ENCODE measurements at regions not wholly inside any gene's neighbourhood (a gene's known extent, or its start where the extent isn't known, plus 50 kb on each side); places are given as distances from the start of the nearest gene placed in this dataset.
A peak's percentile ranks its signal among the peaks of the same experiment; 100 is the strongest.
"Not testable (repeated sequence)": the region's sequence is repeated elsewhere in the genome, so short reads cannot be mapped to it uniquely, and the experiment has no call there.

DNA sequence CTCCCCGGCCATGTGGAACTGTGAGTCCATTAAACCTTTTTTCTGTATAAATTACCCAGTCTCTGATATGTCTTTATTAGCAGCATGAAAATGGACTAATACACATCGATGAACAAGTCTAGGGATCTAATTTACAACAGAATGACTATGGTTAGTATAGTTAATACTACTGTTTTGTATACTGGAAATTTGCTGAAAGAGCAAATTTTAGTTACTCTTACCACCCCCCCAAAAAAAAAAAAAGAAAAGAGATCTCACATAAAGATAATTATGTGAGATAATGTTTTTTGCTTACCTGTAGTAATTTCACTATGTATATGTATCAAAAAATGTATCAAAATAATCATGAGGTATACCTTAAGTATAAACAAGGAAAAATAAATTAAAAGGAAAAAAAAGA lies 199.5 kb upstream of the GRM3 start:
- Histone ChIP-seq H3K27me3 (ENCODE audit: insufficient read depth, low read depth, low read length) (no peaks in the 10 kb centered on the region), H3K4me2 (ENCODE audit: low read length) (no peak overlapping the region), H4K20me1 (ENCODE audit: insufficient read depth) (no peaks in the 10 kb centered on the region), H3K9me2 (ENCODE audit: insufficient read depth, low read length) (no peaks in the 10 kb centered on the region), H3K27ac (ENCODE audit: low read length) (no peak overlapping the region), H3K79me2 (replicated peaks; ENCODE audit: insufficient read depth, low read length) (no peaks in the 10 kb centered on the region), H3K9ac (ENCODE audit: low read length) (no peak overlapping the region), H3K36me3 (ENCODE audit: insufficient read depth, low read length) (no peaks in the 10 kb centered on the region), H3K4me3 (ENCODE audit: low read length) (no peak overlapping the region), H3F3A (ENCODE audit: insufficient read depth, low read length, poor library complexity, severe bottlenecking) (no peaks in the 10 kb centered on the region), H2AFZ (ENCODE audit: low read depth, low read length) (no peak overlapping the region), H3K9me3 (ENCODE audit: low read length) (no peaks in the 10 kb centered on the region)
- no peak for TF ChIP-seq SMC3 (conservative IDR thresholded peaks at IDR 0.05; ENCODE audit: poor library complexity)
- no peak for TF ChIP-seq POLR2AphosphoS5 (IDR thresholded peaks at IDR 0.05)
- no peak for TF ChIP-seq EP300 (conservative IDR thresholded peaks at IDR 0.05; ENCODE audit: poor library complexity, severe bottlenecking)
- TF ChIP-seq, protein P1, sequence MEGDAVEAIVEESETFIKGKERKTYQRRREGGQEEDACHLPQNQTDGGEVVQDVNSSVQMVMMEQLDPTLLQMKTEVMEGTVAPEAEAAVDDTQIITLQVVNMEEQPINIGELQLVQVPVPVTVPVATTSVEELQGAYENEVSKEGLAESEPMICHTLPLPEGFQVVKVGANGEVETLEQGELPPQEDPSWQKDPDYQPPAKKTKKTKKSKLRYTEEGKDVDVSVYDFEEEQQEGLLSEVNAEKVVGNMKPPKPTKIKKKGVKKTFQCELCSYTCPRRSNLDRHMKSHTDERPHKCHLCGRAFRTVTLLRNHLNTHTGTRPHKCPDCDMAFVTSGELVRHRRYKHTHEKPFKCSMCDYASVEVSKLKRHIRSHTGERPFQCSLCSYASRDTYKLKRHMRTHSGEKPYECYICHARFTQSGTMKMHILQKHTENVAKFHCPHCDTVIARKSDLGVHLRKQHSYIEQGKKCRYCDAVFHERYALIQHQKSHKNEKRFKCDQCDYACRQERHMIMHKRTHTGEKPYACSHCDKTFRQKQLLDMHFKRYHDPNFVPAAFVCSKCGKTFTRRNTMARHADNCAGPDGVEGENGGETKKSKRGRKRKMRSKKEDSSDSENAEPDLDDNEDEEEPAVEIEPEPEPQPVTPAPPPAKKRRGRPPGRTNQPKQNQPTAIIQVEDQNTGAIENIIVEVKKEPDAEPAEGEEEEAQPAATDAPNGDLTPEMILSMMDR (IDR thresholded peaks at IDR 0.05; ENCODE audit: poor library complexity, severe bottlenecking) = no peak
- no peak for TF ChIP-seq RAD21 (conservative IDR thresholded peaks at IDR 0.05)
- TF ChIP-seq, protein P2, sequence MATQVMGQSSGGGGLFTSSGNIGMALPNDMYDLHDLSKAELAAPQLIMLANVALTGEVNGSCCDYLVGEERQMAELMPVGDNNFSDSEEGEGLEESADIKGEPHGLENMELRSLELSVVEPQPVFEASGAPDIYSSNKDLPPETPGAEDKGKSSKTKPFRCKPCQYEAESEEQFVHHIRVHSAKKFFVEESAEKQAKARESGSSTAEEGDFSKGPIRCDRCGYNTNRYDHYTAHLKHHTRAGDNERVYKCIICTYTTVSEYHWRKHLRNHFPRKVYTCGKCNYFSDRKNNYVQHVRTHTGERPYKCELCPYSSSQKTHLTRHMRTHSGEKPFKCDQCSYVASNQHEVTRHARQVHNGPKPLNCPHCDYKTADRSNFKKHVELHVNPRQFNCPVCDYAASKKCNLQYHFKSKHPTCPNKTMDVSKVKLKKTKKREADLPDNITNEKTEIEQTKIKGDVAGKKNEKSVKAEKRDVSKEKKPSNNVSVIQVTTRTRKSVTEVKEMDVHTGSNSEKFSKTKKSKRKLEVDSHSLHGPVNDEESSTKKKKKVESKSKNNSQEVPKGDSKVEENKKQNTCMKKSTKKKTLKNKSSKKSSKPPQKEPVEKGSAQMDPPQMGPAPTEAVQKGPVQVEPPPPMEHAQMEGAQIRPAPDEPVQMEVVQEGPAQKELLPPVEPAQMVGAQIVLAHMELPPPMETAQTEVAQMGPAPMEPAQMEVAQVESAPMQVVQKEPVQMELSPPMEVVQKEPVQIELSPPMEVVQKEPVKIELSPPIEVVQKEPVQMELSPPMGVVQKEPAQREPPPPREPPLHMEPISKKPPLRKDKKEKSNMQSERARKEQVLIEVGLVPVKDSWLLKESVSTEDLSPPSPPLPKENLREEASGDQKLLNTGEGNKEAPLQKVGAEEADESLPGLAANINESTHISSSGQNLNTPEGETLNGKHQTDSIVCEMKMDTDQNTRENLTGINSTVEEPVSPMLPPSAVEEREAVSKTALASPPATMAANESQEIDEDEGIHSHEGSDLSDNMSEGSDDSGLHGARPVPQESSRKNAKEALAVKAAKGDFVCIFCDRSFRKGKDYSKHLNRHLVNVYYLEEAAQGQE (IDR thresholded peaks at IDR 0.05; ENCODE audit: borderline replicate concordance) = no peak
- TF ChIP-seq EZH2 (IDR thresholded peaks at IDR 0.05; ENCODE audit: borderline replicate concordance, insufficient read depth, low read length, poor library complexity, severe bottlenecking) = no peak
- TF ChIP-seq TAF1 (IDR thresholded peaks at IDR 0.05; ENCODE audit: low read depth) = no peak
- TF ChIP-seq MXI1 (conservative IDR thresholded peaks at IDR 0.05; ENCODE audit: poor library complexity, severe bottlenecking) = no peak

DNA sequence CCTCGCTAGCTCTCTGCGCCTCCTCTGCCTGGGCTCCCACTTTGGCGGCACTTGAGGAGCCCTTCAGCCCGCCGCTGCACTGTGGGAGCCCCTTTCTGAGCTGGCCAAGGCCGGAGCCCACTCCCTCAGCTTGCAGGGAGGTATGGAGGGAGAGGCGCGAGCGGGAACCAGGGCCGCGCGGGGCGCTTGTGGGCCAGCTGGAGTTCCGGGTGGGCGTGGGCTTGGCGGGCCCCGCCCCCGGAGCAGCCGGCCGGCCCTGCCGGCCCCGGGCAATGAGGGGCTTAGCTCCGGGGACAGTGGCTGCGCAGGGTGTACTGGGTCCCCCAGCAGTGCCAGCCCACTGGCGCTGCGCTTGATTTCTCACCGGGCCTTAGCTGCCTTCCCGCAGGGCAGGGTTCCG lies 203.3 kb upstream of the GRM3 start:
- not testable (repeated sequence) for H3K27me3 ChIP-seq (ENCODE audit: insufficient read depth, low read depth, low read length); H3K9me2 ChIP-seq (ENCODE audit: insufficient read depth, low read length); H3K36me3 ChIP-seq (ENCODE audit: insufficient read depth, low read length); H3F3A ChIP-seq (ENCODE audit: insufficient read depth, low read length, poor library complexity, severe bottlenecking); H3K4me2 ChIP-seq (ENCODE audit: low read length); H3K9ac ChIP-seq (ENCODE audit: low read length); H3K9me3 ChIP-seq (ENCODE audit: low read length); H3K4me3 ChIP-seq (ENCODE audit: low read length); H2AFZ ChIP-seq (ENCODE audit: low read depth, low read length); H4K20me1 ChIP-seq (ENCODE audit: insufficient read depth); H3K27ac ChIP-seq (ENCODE audit: low read length); H3K79me2 ChIP-seq (replicated peaks; ENCODE audit: insufficient read depth, low read length)

DNA sequence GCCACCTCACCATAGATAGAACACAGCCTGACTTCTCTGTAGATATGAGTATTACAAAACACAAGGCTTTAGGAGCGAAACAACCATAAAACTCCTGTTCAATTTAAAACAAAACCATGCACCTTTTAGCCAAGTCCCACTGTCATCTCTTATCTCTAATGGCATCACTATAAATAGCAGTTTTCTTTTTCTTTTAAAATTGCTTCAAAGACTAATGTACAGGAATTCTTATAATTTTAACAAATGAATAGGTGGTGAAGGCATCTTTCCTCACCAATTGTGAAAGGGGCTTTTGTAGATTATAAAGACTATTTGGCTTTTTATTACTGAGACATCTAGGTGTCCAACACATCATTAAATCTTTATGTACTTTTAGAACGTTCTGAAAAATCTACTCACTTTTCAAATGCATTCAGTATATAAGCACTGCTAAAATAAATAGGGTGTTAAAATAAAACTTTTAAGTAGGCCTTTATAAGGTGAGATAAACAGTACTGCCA lies 205.7 kb upstream of the GRM3 start:
- Histone ChIP-seq H3K27me3 (ENCODE audit: insufficient read depth, low read depth, low read length) (no peaks in the 10 kb centered on the region), H3K36me3 (ENCODE audit: insufficient read depth, low read length) (no peaks in the 10 kb centered on the region), H4K20me1 (ENCODE audit: insufficient read depth) (no peaks in the 10 kb centered on the region), H3K27ac (ENCODE audit: low read length) (peak overlapping the region; percentile 6), H3K9me3 (ENCODE audit: low read length) (no peaks in the 10 kb centered on the region), H3K4me2 (ENCODE audit: low read length) (no peak overlapping the region), H3K9ac (ENCODE audit: low read length) (no peak overlapping the region), H3K9me2 (ENCODE audit: insufficient read depth, low read length) (no peaks in the 10 kb centered on the region), H3K79me2 (replicated peaks; ENCODE audit: insufficient read depth, low read length) (no peaks in the 10 kb centered on the region), H3K4me3 (ENCODE audit: low read length) (no peak overlapping the region), H3F3A (ENCODE audit: insufficient read depth, low read length, poor library complexity, severe bottlenecking) (no peaks in the 10 kb centered on the region), H2AFZ (ENCODE audit: low read depth, low read length) (no peak overlapping the region)
- TF ChIP-seq EP300 (conservative IDR thresholded peaks at IDR 0.05; ENCODE audit: poor library complexity, severe bottlenecking) = no peak
- no peak for TF ChIP-seq POLR2AphosphoS5 (IDR thresholded peaks at IDR 0.05)
- TF ChIP-seq TAF1 (IDR thresholded peaks at IDR 0.05; ENCODE audit: low read depth) = no peak
- no peak for TF ChIP-seq RAD21 (conservative IDR thresholded peaks at IDR 0.05)
